Gastroesophageal sphincter (tissue), 3 donors: ENCODE measurements at regions not wholly inside any gene's neighbourhood (a gene's known extent, or its start where the extent isn't known, plus 50 kb on each side); places are given as distances from the start of the nearest gene placed in this dataset.

Experiments
- CTCF ChIP-seq, 4 experiments: fragments of 200-600 bp in 2 of 4; fragments of 450-650 bp in 2 of 4; sonication (generic) in 1 of 4; IDR thresholded peaks; one replicate each; pipeline ENCODE4 v1.5.1; 2017 to 2019; ENCODE audit warnings: antibody characterized with exemption in 4 of 4, mild to moderate bottlenecking in 2 of 4, moderate library complexity in 2 of 4
- EP300 ChIP-seq: sonication (generic); formaldehyde crosslinking; IDR thresholded peaks from one replicate; pipeline ENCODE4 v1.6.1; 2017; ENCODE audit warnings: antibody characterized with exemption, mild to moderate bottlenecking
- POLR2A ChIP-seq, 2 donors: fragments of 450-650 bp; IDR thresholded peaks; one replicate each; pipeline ENCODE4 v1.6.1; 2017; ENCODE audit warnings: antibody characterized with exemption in 2 of 2, mild to moderate bottlenecking in 2 of 2, moderate library complexity in 1 of 2
- POLR2AphosphoS5 ChIP-seq: sonication (generic); formaldehyde crosslinking; IDR thresholded peaks from one replicate; pipeline ENCODE4 v1.6.1; 2017; ENCODE audit warnings: antibody characterized with exemption

GRCh38 chr7:52365349-52365748 is 670.1 kb upstream of the POM121L12 start:
- TF ChIP-seq CTCF (IDR thresholded peaks at IDR 0.05) (no peak), EP300 (no peak), POLR2A (IDR thresholded peaks at IDR 0.05) (no peak), POLR2AphosphoS5 (no peak)
